ENCODE measurements at regions not wholly inside any gene's neighbourhood (a gene's known extent, or its start where the extent isn't known, plus 50 kb on each side); places are given as distances from the start of the nearest gene placed in this dataset.

DNA sequence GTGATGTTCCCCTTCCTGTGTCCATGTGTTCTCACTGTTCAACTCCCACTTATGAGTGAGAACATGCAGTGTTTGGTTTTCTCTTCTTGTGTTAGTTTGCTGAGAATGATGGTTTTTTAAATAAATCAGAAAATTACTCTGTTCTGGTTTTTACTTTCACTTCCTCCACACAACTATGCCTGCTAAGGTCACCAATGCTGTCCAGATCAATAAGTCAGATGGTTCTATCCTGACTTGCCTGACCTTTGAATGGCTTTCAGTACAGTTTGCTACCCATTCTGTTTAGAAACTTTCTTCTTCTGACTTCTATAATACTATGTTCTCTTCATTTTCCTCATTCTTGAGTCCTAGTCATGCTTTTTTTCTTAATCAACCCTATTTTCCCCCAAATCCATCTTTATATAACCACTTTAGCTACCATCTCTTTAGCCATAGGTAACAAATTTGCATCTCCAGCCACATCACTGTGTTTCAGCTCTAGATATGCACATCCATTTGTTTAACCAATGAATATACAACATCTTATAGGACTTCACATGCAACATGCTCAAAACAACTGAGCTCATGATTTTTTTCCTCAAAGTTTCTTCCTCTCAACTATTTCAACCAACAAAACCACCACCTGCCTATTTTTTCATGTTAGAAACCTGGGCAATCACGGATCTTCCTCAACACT, 58.8 kb upstream of the SLC38A11 start:
- TF ChIP-seq, protein P1, sequence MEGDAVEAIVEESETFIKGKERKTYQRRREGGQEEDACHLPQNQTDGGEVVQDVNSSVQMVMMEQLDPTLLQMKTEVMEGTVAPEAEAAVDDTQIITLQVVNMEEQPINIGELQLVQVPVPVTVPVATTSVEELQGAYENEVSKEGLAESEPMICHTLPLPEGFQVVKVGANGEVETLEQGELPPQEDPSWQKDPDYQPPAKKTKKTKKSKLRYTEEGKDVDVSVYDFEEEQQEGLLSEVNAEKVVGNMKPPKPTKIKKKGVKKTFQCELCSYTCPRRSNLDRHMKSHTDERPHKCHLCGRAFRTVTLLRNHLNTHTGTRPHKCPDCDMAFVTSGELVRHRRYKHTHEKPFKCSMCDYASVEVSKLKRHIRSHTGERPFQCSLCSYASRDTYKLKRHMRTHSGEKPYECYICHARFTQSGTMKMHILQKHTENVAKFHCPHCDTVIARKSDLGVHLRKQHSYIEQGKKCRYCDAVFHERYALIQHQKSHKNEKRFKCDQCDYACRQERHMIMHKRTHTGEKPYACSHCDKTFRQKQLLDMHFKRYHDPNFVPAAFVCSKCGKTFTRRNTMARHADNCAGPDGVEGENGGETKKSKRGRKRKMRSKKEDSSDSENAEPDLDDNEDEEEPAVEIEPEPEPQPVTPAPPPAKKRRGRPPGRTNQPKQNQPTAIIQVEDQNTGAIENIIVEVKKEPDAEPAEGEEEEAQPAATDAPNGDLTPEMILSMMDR (IDR thresholded peaks at IDR 0.05): no peak
- no peak for TF ChIP-seq ZFX (IDR thresholded peaks at IDR 0.05; ENCODE audit: borderline replicate concordance)
- H3K27ac ChIP-seq: no peak overlapping the region

DNA sequence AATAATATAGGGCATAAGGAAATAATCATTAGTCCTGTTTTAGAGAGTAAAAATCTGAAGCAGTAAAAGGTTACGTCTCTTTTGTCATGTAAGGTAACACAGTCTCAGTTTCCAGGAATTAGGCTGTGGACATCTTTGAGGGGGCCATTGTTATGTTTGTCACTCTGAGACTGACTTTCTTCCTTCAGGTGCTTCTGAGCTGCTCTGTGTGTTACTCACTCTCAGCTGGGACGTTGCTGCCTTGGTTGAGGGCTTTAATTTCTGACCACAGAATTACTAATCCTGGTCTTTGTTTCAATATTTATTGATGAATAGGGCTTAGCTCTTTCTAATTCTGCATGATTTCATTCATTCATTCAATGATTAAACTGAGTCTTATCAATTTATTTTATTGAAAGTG, 55.9 kb upstream of the SLC38A11 start:
- H3K27ac ChIP-seq: no peak overlapping the region
- TF ChIP-seq ZFX (IDR thresholded peaks at IDR 0.05; ENCODE audit: borderline replicate concordance): no peak
- TF ChIP-seq, protein P1 (IDR thresholded peaks at IDR 0.05): no peak

DNA sequence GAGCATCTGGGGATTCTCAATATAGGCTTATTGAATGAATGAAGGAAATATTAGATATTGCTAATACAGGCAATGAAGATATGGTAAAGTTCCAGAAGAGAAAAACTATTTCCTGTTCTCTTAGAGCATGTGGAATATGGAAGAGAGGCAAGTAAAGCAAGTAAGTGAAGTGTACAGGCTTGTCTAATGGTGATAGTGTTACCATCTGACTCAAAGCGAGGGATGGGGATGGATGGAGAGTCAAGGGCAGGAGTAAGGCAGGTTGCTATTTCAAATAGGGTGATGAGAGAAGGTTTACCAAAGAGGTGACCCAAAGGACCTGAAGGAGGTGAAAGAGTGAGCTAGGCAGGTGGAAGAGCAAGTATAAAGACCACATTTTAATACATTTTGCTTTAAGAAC, 55.2 kb upstream of the SLC38A11 start:
- no peak overlapping the region for H3K27ac ChIP-seq
- TF ChIP-seq, protein P1 (IDR thresholded peaks at IDR 0.05): no peak

DNA sequence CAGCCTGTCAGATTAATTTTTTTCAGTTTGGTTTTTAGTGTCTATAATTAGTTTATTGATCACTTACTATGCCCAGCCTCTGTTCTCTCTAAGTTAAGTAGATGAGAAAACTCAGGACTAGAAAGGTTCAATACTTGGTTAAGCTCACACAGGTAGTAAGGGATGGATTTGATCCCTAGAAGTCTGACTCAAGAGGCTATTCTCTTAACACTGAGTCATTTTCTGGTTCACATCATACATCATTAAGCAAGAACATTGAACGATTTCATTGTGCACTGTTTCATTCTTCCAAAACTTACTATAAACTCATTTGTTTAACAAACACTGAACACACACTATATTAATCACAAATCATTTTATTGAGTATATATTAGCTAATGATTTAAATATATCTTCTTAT, 54.1 kb upstream of the SLC38A11 start:
- no peak overlapping the region for H3K27ac ChIP-seq
- no peak for TF ChIP-seq ZFX (IDR thresholded peaks at IDR 0.05; ENCODE audit: borderline replicate concordance)
- TF ChIP-seq, protein P1 (IDR thresholded peaks at IDR 0.05): no peak

DNA sequence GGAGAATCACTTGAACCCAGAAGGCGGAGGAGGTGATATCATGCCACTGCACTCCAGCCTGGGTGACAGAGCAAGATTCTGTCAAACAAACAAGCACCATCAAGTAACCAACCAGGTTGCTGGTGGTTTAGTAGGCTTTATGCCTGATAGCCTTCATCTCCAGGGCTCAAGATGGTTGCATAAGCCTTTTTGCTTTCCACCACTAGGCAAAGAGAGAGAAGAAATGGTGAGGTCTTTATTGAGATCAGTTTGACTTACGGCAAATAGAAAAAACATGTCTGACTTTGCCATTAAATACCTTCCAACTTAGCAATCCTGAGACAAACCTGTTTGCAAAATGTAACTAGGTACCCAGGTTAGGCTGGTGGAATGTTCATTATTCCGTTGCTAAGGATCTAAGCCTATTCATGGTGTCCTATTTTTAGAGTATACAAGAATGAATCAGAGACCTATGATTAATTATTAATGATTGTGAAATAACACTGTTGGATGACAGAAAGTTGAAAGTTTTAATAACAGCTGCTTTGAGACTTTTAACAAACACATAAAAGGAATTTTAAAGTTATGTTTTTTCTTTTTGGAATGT, 53.5 kb upstream of the SLC38A11 start:
- no peak overlapping the region for H3K27ac ChIP-seq

DNA sequence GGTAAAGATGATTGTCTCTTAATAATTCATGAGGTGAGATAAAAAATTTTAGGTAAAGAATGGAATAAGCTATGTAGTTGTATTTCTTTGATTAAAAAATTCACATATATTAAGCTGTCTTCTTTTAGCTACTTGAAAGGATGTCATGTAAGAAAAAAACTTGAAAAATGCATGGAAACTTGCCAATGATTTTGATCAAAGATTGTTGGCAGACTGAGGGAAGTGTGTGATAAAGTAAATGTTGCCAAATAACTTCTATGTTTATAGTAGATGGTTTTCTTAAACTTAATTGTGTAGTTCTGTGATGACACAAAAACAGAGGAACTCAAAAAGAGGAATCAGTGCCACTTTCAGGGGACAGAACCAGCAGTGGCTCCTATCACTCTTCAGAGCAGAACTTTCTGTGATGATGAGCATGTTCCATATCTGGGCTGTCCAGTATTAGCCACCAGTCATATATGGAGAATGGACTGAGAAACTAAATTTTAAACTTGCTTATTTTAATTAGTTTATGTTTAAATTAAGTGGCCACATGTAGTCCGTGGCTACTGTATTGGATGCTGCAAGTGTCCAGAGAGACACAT, 51.9 kb upstream of the SLC38A11 start:
- H3K27ac ChIP-seq: no peak overlapping the region
- TF ChIP-seq, protein P1 (IDR thresholded peaks at IDR 0.05): no peak
- TF ChIP-seq ZFX (IDR thresholded peaks at IDR 0.05; ENCODE audit: borderline replicate concordance): no peak

More for the DNA sequence above, 53.5 kb upstream of the SLC38A11 start:
- no peak for TF ChIP-seq ZFX (IDR thresholded peaks at IDR 0.05; ENCODE audit: borderline replicate concordance)
- TF ChIP-seq, protein P1 (IDR thresholded peaks at IDR 0.05): no peak
